Stimulated activated CD4-positive, alpha-beta T cell treated with anti-CD3 and anti-CD28 coated beads, Interleukin-2, amount 100 ng/mL, for 48 hours (primary cell): ENCODE measurements at regions not wholly inside any gene's neighbourhood (a gene's known extent, or its start where the extent isn't known, plus 50 kb on each side); places are given as distances from the start of the nearest gene placed in this dataset.
"Not testable (repeated sequence)": the region's sequence is repeated elsewhere in the genome, so short reads cannot be mapped to it uniquely, and the experiment has no call there.

Experiments used
- DNase-seq, 2 donors: peaks; one replicate each; pipeline ENCODE4 v3.0.0-alpha.2; 2020

- DNase-seq = no peak
Observed at GRCh38 chr6:25127076-25127837, 151.9 kb upstream of the CARMIL1 start.

- DNase-seq = no peak
Observed at GRCh38 chr6:25130518-25130917, 148.7 kb upstream of the CARMIL1 start.

- no peak for DNase-seq
Observed at GRCh38 chr6:25132934-25133333, 146.2 kb upstream of the CARMIL1 start.

GRCh38 chr6:25133568-25133967, 145.6 kb upstream of the CARMIL1 start:
- no peak for DNase-seq

- DNase-seq = no peak
Observed at GRCh38 chr6:25136854-25137253, 142.3 kb upstream of the CARMIL1 start.

GRCh38 chr6:25137480-25137879, 141.7 kb upstream of the CARMIL1 start:
- no peak for DNase-seq

GRCh38 chr6:25137916-25138232, 141.3 kb upstream of the CARMIL1 start:
- peak in 1 of 2 donors; percentile 32 for DNase-seq

- peak; percentile 51 to 56 for DNase-seq
Observed at GRCh38 chr6:25138233-25138933, 140.8 kb upstream of the CARMIL1 start.

- no peak for DNase-seq
Observed at GRCh38 chr6:25138934-25139415, 140.2 kb upstream of the CARMIL1 start.

- not testable (repeated sequence) for DNase-seq
Observed at GRCh38 chr6:25139608-25140007, 139.6 kb upstream of the CARMIL1 start.

- no peak for DNase-seq
Observed at GRCh38 chr6:25142506-25142905, 136.7 kb upstream of the CARMIL1 start.

GRCh38 chr6:25144919-25145318, 134.3 kb upstream of the CARMIL1 start:
- no peak for DNase-seq

- no peak for DNase-seq
Observed at GRCh38 chr6:25147223-25147622, 132.0 kb upstream of the CARMIL1 start.

- no peak for DNase-seq
Observed at GRCh38 chr6:25150031-25150430, 129.1 kb upstream of the CARMIL1 start.

- DNase-seq = no peak
Observed at GRCh38 chr6:25150863-25151262, 128.3 kb upstream of the CARMIL1 start.

- DNase-seq = no peak
Observed at GRCh38 chr6:25153079-25153478, 126.1 kb upstream of the CARMIL1 start.

GRCh38 chr6:25154034-25154596, 125.1 kb upstream of the CARMIL1 start:
- no peak for DNase-seq

GRCh38 chr6:25155211-25155610, 124.0 kb upstream of the CARMIL1 start:
- DNase-seq = no peak

- DNase-seq = no peak
Observed at GRCh38 chr6:25156123-25156522, 123.1 kb upstream of the CARMIL1 start.

GRCh38 chr6:25157183-25157582, 122.0 kb upstream of the CARMIL1 start:
- no peak for DNase-seq

GRCh38 chr6:25157842-25158241, 121.3 kb upstream of the CARMIL1 start:
- DNase-seq = no peak

- DNase-seq = not testable (repeated sequence)
Observed at GRCh38 chr6:25160134-25160533, 119.0 kb upstream of the CARMIL1 start.

- no peak for DNase-seq
Observed at GRCh38 chr6:25165177-25165576, 114.0 kb upstream of the CARMIL1 start.

- no peak for DNase-seq
Observed at GRCh38 chr6:25165800-25166199, 113.4 kb upstream of the CARMIL1 start.
